Esophagus squamous epithelium (tissue), 4 donors: ENCODE measurements at regions not wholly inside any gene's neighbourhood (a gene's known extent, or its start where the extent isn't known, plus 50 kb on each side); places are given as distances from the start of the nearest gene placed in this dataset.

Source experiments
- CTCF ChIP-seq, 6 experiments: fragments of 450-650 bp in 4 of 6; fragments of 200-600 bp in 2 of 6; sonication (generic) in 2 of 6; IDR thresholded peaks; one replicate each; pipeline ENCODE4 v1.5.1; 2016 to 2019; ENCODE audit warnings: antibody characterized with exemption in 6 of 6, mild to moderate bottlenecking in 4 of 6, moderate library complexity in 4 of 6
- POLR2A ChIP-seq, 4 donors: fragments of 450-650 bp; IDR thresholded peaks; one replicate each; pipeline ENCODE4 v1.6.1; 2017; ENCODE audit warnings: antibody characterized with exemption in 4 of 4, mild to moderate bottlenecking in 4 of 4, moderate library complexity in 3 of 4

- TF ChIP-seq CTCF (IDR thresholded peaks at IDR 0.05) (peak in 5 of 6 experiments; percentile 30 to 53 (median 47)), POLR2A (IDR thresholded peaks at IDR 0.05) (no peak)
These were observed 802.0 kb downstream of the RPA4 start for GRCh38 chrX:97685753-97686152.
